Stimulated activated CD4-positive, alpha-beta T cell treated with anti-CD3 and anti-CD28 coated beads, TNF-alpha, amount 100 ng/mL, for 24 hours (primary cell): ENCODE measurements at regions not wholly inside any gene's neighbourhood (a gene's known extent, or its start where the extent isn't known, plus 50 kb on each side); places are given as distances from the start of the nearest gene placed in this dataset.

ENCODE experiments used
- DNase-seq, 3 experiments: peaks; one replicate each; pipeline ENCODE4 v3.0.0-alpha.2; 2020; ENCODE audit warnings: low read depth in 3 of 3

- DNase-seq, result no peak
These were observed 263.6 kb downstream of the TBL1XR1 start for GRCh38 chr3:176933704-176934103.

GRCh38 chr3:176932433-176932832 lies 264.8 kb downstream of the TBL1XR1 start:
- DNase-seq, result no peak

GRCh38 chr3:176931991-176932390 lies 265.3 kb downstream of the TBL1XR1 start:
- DNase-seq, result no peak

GRCh38 chr3:176930942-176931341 lies 266.3 kb downstream of the TBL1XR1 start:
- DNase-seq, result no peak

- no peak for DNase-seq
These were observed 268.7 kb downstream of the TBL1XR1 start for GRCh38 chr3:176928582-176928931.

GRCh38 chr3:176927706-176928581 lies 269.3 kb downstream of the TBL1XR1 start:
- DNase-seq, result no peak

- no peak for DNase-seq
These were observed 270.0 kb downstream of the TBL1XR1 start for GRCh38 chr3:176927280-176927679.

GRCh38 chr3:176926688-176927087 lies 270.6 kb downstream of the TBL1XR1 start:
- DNase-seq, result no peak

- DNase-seq, result no peak
These were observed 271.2 kb downstream of the TBL1XR1 start for GRCh38 chr3:176926034-176926433.

GRCh38 chr3:176920766-176921160 lies 276.5 kb downstream of the TBL1XR1 start:
- DNase-seq, result no peak

- no peak for DNase-seq
These were observed 277.2 kb downstream of the TBL1XR1 start for GRCh38 chr3:176919836-176920765.

- no peak for DNase-seq
These were observed 280.5 kb downstream of the TBL1XR1 start for GRCh38 chr3:176916777-176917176.

GRCh38 chr3:176914764-176915163 lies 282.5 kb downstream of the TBL1XR1 start:
- no peak for DNase-seq

GRCh38 chr3:176911579-176911978 lies 285.7 kb downstream of the TBL1XR1 start:
- no peak for DNase-seq

GRCh38 chr3:176909044-176909443 lies 288.2 kb downstream of the TBL1XR1 start:
- no peak for DNase-seq

- DNase-seq, result no peak
These were observed 291.0 kb downstream of the TBL1XR1 start for GRCh38 chr3:176906046-176906905.

- no peak for DNase-seq
These were observed 292.0 kb downstream of the TBL1XR1 start for GRCh38 chr3:176905331-176905730.

GRCh38 chr3:176904506-176904905 lies 292.8 kb downstream of the TBL1XR1 start:
- DNase-seq, result no peak

- no peak for DNase-seq
These were observed 300.6 kb downstream of the TBL1XR1 start for GRCh38 chr3:176896640-176897039.

GRCh38 chr3:176896165-176896564 lies 301.1 kb downstream of the TBL1XR1 start:
- DNase-seq, result no peak

- no peak for DNase-seq
These were observed 317.6 kb downstream of the TBL1XR1 start for GRCh38 chr3:176879710-176880109.

GRCh38 chr3:176873261-176873660 lies 324.0 kb downstream of the TBL1XR1 start:
- DNase-seq, result no peak
